GM12878 (cell line): ENCODE measurements at regions not wholly inside any gene's neighbourhood (a gene's known extent, or its start where the extent isn't known, plus 50 kb on each side); places are given as distances from the start of the nearest gene placed in this dataset.

Source experiments
- ATAC-seq: fragments of 200-7000 bp; cut with Tn5 transposase; 3 replicates; pipeline ENCODE4 v1.9.1; 2020; ENCODE audit warnings: mild to moderate bottlenecking, moderate library complexity
- BruUV-seq: library from RNA; stranded (reverse); fragments of 400-500 nt; replicated peaks from 2 replicates; lab custom pipeline; 2021; lab: Mats Ljungman, UMichigan
- CTCF ChIA-PET: fragments of 300-600 bp; sonication (Branson Sonifier 250); formaldehyde crosslinking; extraction: SDS; loops from one replicate; lab custom pipeline; 2021; ENCODE audit warnings: inconsistent platforms; lab: Yijun Ruan, JAX
- POLR2A ChIA-PET: fragments of 350-600 bp; formaldehyde crosslinking; extraction: SDS; loops from one replicate; lab custom pipeline; 2021; ENCODE audit warnings: inconsistent platforms; lab: Charles Lee
- RAD21 ChIA-PET: fragments of 300-600 bp; sonication (Branson Sonifier 250); formaldehyde crosslinking; loops from one replicate; lab custom pipeline; 2023; ENCODE audit warnings: antibody characterized with exemption; ENCODE audit not compliant: unreplicated experiment; lab: Charles Lee
- SMC1A ChIA-PET: fragments of 300-600 bp; sonication (Branson Sonifier 250); formaldehyde crosslinking; loops from one replicate; lab custom pipeline; 2023; ENCODE audit not compliant: unreplicated experiment, uncharacterized antibody; lab: Charles Lee
- DNase-seq: peaks from one replicate; pipeline ENCODE4 v3.0.0-alpha.2; 2011; ENCODE audit warnings: low read depth, low spot score
- FAIRE-seq: peaks from 3 replicates; lab custom pipeline; 2011; peaks lifted over from hg19 to GRCh38; lab: Jason Lieb, UNC
- H2AFZ ChIP-seq: 2 replicates; pipeline ENCODE4 v1.6.0; 2011; ENCODE audit warnings: low read depth, low read length, control low read depth; ENCODE audit not compliant: control insufficient read depth
- H3K27ac ChIP-seq: 2 replicates; pipeline ENCODE4 v1.5.1; 2011; ENCODE audit warnings: control low read depth; ENCODE audit not compliant: control insufficient read depth, insufficient read depth
- H3K27me3 ChIP-seq, 2 experiments: replicated peaks in 1 of 2; 2 replicates each; pipeline versions ENCODE4 v1.6.0 to v1.6.1; 2011; ENCODE audit warnings: low read length in 1 of 2; ENCODE audit not compliant: control insufficient read depth in 2 of 2, insufficient read depth in 2 of 2
- H3K36me3 ChIP-seq, 2 experiments: 2 replicates each; pipeline ENCODE4 v1.5.1; 2011; ENCODE audit warnings: low read length in 1 of 2; ENCODE audit not compliant: control insufficient read depth in 2 of 2, insufficient read depth in 2 of 2
- H3K4me1 ChIP-seq: 2 replicates; pipeline ENCODE4 v1.6.1; 2011; ENCODE audit warnings: mild to moderate bottlenecking, low read length, moderate library complexity, mixed read lengths; ENCODE audit not compliant: control insufficient read depth, insufficient read depth
- H3K4me2 ChIP-seq: 2 replicates; pipeline ENCODE4 v1.6.0; 2011; ENCODE audit warnings: control low read depth; ENCODE audit not compliant: control insufficient read depth, insufficient read depth
- H3K4me3 ChIP-seq: fragments of 200-600 bp; sonication (generic); 2 replicates; pipeline ENCODE4 v1.5.1; 2016
- H3K79me2 ChIP-seq: 2 replicates; pipeline ENCODE4 v1.6.0; 2011; ENCODE audit warnings: low read length; ENCODE audit not compliant: control insufficient read depth, insufficient read depth
- H3K9ac ChIP-seq: 2 replicates; pipeline ENCODE4 v1.8.0; 2011; ENCODE audit warnings: low read length, control low read depth, mixed read lengths; ENCODE audit not compliant: control insufficient read depth, insufficient read depth
- H3K9me3 ChIP-seq: replicated peaks from 3 replicates; pipeline ENCODE4 v1.5.1; 2011; ENCODE audit warnings: mild to moderate bottlenecking, low read length; ENCODE audit not compliant: control insufficient read depth, insufficient read depth
- H4K20me1 ChIP-seq: 2 replicates; pipeline ENCODE4 v1.6.0; 2011; ENCODE audit not compliant: control insufficient read depth, insufficient read depth
- CHD4 ChIP-seq: fragments of 200-600 bp; sonication (generic); IDR thresholded peaks from 2 replicates; pipeline ENCODE4 v1.6.1; 2016; ENCODE audit warnings: mild to moderate bottlenecking
- IKZF2 ChIP-seq, 2 experiments: fragments of 450-650 bp; IDR thresholded peaks; 2 replicates each; pipeline ENCODE4 v1.6.1; 2017; ENCODE audit warnings: mild to moderate bottlenecking in 2 of 2, moderate library complexity in 2 of 2
- LARP7 ChIP-seq: fragments of 450-650 bp; IDR thresholded peaks from 2 replicates; pipeline ENCODE4 v1.6.1; 2017; ENCODE audit warnings: mild to moderate bottlenecking
- POLR2A ChIP-seq: IDR thresholded peaks from 2 replicates; pipeline ENCODE4 v1.6.1; 2011; ENCODE audit warnings: low read depth, mild to moderate bottlenecking, low read length
- POU2F2 ChIP-seq: IDR thresholded peaks from 3 replicates; pipeline ENCODE4 v1.6.1; 2011; ENCODE audit warnings: low read depth, mild to moderate bottlenecking, low read length, borderline replicate concordance
- RBBP5 ChIP-seq: fragments of 200-600 bp; sonication (generic); conservative IDR thresholded peaks from 2 replicates; pipeline ENCODE4 v1.6.1; 2016
- TBL1XR1 ChIP-seq: IDR thresholded peaks from 2 replicates; pipeline ENCODE4 v1.6.1; 2012; ENCODE audit warnings: low read depth, low read length, improper control_type of control experiment
- ZNF274 ChIP-seq: IDR thresholded peaks from one replicate; pipeline ENCODE4 v1.8.0; 2011; ENCODE audit not compliant: insufficient read length, insufficient read depth
- WGBS: methylation state at CpG from one replicate; pipeline ENCODE4 v1.1.6; 2016; ENCODE audit warnings: low lambda C conversion rate; ENCODE audit not compliant: insufficient replicate concordance, insufficient coverage; ENCODE audit errors: missing lambda C conversion rate; 5-methylcytosine and 5-hydroxymethylcytosine counted together
- in situ Hi-C: fragments of 300-500 bp; cut with MboI; formaldehyde crosslinking; loops from 9 replicates; pipeline ENCODE4 v1.14.3; 2018; ENCODE audit warnings: mixed read lengths
- intact Hi-C: fragments of 100-400 bp; cut with micrococcal nuclease; formaldehyde crosslinking; loops from one replicate; pipeline ENCODE4 v1.14.2; 2022; ENCODE audit not compliant: unreplicated experiment
- TF ChIP-seq, protein P1 (sequence below): fragments of 450-650 bp; IDR thresholded peaks from 2 replicates; pipeline ENCODE4 v1.6.1; 2016; ENCODE audit warnings: mild to moderate bottlenecking
- TF ChIP-seq, protein P2 (sequence below): fragments of 450-650 bp; formaldehyde crosslinking; IDR thresholded peaks from 2 replicates; pipeline ENCODE4 v1.5.0; 2022; ENCODE audit warnings: mild to moderate bottlenecking, missing genetic modification characterization
- TF ChIP-seq, protein P3 (sequence below): fragments of 450-650 bp; IDR thresholded peaks from 2 replicates; pipeline ENCODE4 v1.6.1; 2017; ENCODE audit warnings: mild to moderate bottlenecking, moderate library complexity
- TF ChIP-seq, protein P4 (sequence below): IDR thresholded peaks from 2 replicates; pipeline ENCODE4 v1.6.1; 2011; ENCODE audit warnings: borderline replicate concordance, low read depth, mild to moderate bottlenecking, moderate library complexity, low read length; ENCODE audit not compliant: insufficient read depth, poor library complexity, severe bottlenecking
- TF ChIP-seq, protein P5 (sequence below): fragments of 150-350 bp; IDR thresholded peaks from 2 replicates; pipeline ENCODE4 v1.6.1; 2014; ENCODE audit warnings: mild to moderate bottlenecking, low read depth, low read length

DNA sequence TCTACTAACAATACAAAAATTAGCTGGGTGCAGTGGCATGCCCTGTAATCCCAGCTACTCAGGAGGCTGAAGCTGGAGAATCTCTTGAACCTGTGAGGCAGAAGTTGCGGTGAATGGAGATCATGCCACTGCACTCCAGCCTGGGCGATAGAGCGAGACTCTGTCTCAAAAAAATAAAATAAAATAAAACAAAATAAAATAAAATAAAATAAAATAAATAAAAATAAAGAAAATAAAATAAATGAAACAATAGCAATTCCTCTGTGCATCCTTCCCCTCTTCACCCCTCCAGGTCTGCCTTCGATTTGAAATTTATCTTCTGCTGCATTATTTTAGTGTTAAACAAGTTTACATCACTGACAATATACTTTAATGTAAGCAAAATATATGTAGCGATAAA is 63.0 kb upstream of the UXS1 start:
- ATAC-seq (no peak), DNase-seq (no peak), FAIRE-seq (no peak)
- H3K27ac ChIP-seq, result no peak overlapping the region
- H3K4me2 ChIP-seq, result no peak overlapping the region
- H2AFZ ChIP-seq, result no peak overlapping the region
- 66% methylated on average over 5 of the region's 5 CpGs for WGBS
- intact Hi-C loops, result loop anchor here (10.0 kb wide), 1 partner anchor 152 kb away; no protein-coding TSS in a partner anchor
- no peaks in the 10 kb centered on the region for H3K9me3 ChIP-seq
- H3K36me3 ChIP-seq, result no peaks in the 10 kb centered on the region
- ChIA-PET CTCF (no interaction called here), RAD21 (no interaction called here), POLR2A (interaction anchor here (0.6 kb wide), 1 partner anchor 97 kb away, joined by 3 read pairs; no protein-coding TSS in a partner anchor), SMC1A (no interaction called here)
- no peaks in the 10 kb centered on the region for H3K27me3 ChIP-seq
- no peaks in the 10 kb centered on the region for H3K79me2 ChIP-seq
- no peak overlapping the region for H3K9ac ChIP-seq
- no TSS peak for BruUV-seq
- in situ Hi-C loops, result no loop called here
- no peaks in the 10 kb centered on the region for H3K4me1 ChIP-seq
- H4K20me1 ChIP-seq, result no peaks in the 10 kb centered on the region
- H3K4me3 ChIP-seq, result no peak overlapping the region
- no peak for TF ChIP-seq ZNF274
- TF ChIP-seq RBBP5, result no peak
- TF ChIP-seq LARP7, result no peak
- TF ChIP-seq, protein P1, sequence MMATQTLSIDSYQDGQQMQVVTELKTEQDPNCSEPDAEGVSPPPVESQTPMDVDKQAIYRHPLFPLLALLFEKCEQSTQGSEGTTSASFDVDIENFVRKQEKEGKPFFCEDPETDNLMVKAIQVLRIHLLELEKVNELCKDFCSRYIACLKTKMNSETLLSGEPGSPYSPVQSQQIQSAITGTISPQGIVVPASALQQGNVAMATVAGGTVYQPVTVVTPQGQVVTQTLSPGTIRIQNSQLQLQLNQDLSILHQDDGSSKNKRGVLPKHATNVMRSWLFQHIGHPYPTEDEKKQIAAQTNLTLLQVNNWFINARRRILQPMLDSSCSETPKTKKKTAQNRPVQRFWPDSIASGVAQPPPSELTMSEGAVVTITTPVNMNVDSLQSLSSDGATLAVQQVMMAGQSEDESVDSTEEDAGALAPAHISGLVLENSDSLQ, result no peak
- TF ChIP-seq, protein P2, sequence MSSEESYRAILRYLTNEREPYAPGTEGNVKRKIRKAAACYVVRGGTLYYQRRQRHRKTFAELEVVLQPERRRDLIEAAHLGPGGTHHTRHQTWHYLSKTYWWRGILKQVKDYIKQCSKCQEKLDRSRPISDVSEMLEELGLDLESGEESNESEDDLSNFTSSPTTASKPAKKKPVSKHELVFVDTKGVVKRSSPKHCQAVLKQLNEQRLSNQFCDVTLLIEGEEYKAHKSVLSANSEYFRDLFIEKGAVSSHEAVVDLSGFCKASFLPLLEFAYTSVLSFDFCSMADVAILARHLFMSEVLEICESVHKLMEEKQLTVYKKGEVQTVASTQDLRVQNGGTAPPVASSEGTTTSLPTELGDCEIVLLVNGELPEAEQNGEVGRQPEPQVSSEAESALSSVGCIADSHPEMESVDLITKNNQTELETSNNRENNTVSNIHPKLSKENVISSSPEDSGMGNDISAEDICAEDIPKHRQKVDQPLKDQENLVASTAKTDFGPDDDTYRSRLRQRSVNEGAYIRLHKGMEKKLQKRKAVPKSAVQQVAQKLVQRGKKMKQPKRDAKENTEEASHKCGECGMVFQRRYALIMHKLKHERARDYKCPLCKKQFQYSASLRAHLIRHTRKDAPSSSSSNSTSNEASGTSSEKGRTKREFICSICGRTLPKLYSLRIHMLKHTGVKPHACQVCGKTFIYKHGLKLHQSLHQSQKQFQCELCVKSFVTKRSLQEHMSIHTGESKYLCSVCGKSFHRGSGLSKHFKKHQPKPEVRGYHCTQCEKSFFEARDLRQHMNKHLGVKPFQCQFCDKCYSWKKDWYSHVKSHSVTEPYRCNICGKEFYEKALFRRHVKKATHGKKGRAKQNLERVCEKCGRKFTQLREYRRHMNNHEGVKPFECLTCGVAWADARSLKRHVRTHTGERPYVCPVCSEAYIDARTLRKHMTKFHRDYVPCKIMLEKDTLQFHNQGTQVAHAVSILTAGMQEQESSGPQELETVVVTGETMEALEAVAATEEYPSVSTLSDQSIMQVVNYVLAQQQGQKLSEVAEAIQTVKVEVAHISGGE (CRISPR knock-in tag), result no peak
- TF ChIP-seq IKZF2 (IDR thresholded peaks at IDR 0.05), result no peak
- TF ChIP-seq, protein P3, sequence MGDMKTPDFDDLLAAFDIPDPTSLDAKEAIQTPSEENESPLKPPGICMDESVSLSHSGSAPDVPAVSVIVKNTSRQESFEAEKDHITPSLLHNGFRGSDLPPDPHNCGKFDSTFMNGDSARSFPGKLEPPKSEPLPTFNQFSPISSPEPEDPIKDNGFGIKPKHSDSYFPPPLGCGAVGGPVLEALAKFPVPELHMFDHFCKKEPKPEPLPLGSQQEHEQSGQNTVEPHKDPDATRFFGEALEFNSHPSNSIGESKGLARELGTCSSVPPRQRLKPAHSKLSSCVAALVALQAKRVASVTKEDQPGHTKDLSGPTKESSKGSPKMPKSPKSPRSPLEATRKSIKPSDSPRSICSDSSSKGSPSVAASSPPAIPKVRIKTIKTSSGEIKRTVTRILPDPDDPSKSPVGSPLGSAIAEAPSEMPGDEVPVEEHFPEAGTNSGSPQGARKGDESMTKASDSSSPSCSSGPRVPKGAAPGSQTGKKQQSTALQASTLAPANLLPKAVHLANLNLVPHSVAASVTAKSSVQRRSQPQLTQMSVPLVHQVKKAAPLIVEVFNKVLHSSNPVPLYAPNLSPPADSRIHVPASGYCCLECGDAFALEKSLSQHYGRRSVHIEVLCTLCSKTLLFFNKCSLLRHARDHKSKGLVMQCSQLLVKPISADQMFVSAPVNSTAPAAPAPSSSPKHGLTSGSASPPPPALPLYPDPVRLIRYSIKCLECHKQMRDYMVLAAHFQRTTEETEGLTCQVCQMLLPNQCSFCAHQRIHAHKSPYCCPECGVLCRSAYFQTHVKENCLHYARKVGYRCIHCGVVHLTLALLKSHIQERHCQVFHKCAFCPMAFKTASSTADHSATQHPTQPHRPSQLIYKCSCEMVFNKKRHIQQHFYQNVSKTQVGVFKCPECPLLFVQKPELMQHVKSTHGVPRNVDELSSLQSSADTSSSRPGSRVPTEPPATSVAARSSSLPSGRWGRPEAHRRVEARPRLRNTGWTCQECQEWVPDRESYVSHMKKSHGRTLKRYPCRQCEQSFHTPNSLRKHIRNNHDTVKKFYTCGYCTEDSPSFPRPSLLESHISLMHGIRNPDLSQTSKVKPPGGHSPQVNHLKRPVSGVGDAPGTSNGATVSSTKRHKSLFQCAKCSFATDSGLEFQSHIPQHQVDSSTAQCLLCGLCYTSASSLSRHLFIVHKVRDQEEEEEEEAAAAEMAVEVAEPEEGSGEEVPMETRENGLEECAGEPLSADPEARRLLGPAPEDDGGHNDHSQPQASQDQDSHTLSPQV, result no peak
- TF ChIP-seq, protein P4, sequence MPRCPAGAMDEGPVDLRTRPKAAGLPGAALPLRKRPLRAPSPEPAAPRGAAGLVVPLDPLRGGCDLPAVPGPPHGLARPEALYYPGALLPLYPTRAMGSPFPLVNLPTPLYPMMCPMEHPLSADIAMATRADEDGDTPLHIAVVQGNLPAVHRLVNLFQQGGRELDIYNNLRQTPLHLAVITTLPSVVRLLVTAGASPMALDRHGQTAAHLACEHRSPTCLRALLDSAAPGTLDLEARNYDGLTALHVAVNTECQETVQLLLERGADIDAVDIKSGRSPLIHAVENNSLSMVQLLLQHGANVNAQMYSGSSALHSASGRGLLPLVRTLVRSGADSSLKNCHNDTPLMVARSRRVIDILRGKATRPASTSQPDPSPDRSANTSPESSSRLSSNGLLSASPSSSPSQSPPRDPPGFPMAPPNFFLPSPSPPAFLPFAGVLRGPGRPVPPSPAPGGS, result no peak
- no peak for TF ChIP-seq POLR2A
- TF ChIP-seq TBL1XR1, result no peak
- no peak for TF ChIP-seq CHD4
- TF ChIP-seq, protein P5, sequence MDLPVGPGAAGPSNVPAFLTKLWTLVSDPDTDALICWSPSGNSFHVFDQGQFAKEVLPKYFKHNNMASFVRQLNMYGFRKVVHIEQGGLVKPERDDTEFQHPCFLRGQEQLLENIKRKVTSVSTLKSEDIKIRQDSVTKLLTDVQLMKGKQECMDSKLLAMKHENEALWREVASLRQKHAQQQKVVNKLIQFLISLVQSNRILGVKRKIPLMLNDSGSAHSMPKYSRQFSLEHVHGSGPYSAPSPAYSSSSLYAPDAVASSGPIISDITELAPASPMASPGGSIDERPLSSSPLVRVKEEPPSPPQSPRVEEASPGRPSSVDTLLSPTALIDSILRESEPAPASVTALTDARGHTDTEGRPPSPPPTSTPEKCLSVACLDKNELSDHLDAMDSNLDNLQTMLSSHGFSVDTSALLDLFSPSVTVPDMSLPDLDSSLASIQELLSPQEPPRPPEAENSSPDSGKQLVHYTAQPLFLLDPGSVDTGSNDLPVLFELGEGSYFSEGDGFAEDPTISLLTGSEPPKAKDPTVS, result no peak
- TF ChIP-seq POU2F2, result no peak
